CD4-positive, alpha-beta T cell treated with Interleukin-15 for 1 hour (primary cell): ENCODE measurements at regions not wholly inside any gene's neighbourhood (a gene's known extent, or its start where the extent isn't known, plus 50 kb on each side); places are given as distances from the start of the nearest gene placed in this dataset.

Source experiments
- DNase-seq: peaks from one replicate; pipeline ENCODE4 v3.0.0-alpha.2; 2020

DNA sequence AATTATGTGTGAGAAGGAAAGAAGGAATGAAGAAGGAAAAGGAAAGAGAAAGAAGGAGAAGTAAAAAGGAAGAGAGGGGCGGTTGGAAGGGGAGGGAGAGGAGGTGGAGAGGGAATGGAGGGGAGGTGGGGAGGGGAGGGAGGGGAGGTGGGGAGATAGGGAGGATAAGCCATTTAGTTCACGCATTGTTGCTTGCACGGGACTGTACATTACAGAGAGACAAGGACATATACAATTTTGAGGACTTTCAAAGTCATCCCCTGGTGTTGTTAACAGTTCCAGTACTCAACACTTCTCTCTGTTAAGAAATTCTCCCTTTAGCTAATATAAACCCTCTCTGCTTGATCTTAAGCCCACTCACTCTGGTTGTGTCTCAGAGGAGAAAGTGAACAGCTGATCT is 312.5 kb downstream of the GRIN2B start:
- DNase-seq, result no peak

GRCh38 chr12:13666806-13667205 is 314.6 kb downstream of the GRIN2B start:
- no peak for DNase-seq

- DNase-seq, result no peak
These were observed 320.2 kb downstream of the GRIN2B start for GRCh38 chr12:13661005-13661887.

DNA sequence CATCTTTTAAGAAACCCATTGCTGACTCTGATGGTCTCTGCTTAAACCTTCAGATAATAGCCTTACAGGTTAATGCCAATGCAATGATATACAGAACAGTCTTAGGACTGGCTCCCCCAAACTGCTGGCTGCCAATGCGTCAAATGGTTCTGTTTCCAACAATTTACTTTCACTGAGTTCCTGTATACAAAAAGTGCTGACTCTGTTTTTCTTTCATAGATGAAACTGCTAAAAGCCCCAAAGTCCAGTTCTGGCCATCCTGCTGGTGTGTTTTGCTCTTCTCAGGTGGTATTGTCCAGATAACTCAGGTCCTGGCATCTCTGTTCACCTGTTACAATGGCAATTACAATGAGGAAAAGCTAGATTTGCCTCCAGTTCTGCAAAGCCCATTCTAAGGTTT is 326.9 kb downstream of the GRIN2B start:
- no peak for DNase-seq

- DNase-seq, result no peak
These were observed 329.3 kb downstream of the GRIN2B start for GRCh38 chr12:13652105-13652504.

DNA sequence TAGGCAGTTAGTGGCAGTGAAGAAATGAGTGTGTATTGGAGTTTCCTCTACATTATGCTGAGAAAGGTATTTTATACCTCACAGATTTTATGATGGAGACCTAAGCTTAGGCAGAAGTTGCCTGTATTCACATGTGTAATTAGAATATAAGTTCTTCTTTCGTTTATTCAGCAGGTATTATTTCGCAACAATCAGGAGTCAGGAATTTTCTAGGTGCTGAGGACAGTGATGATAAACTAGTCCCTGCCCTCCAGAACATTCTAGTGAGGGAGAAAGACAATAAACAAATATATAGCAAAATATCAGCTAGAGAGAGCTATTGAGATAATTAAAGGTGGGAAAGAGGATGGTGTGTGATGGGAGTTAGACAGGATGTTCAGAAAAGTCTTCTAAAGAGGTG is 345.7 kb downstream of the GRIN2B start:
- DNase-seq, result no peak

DNA sequence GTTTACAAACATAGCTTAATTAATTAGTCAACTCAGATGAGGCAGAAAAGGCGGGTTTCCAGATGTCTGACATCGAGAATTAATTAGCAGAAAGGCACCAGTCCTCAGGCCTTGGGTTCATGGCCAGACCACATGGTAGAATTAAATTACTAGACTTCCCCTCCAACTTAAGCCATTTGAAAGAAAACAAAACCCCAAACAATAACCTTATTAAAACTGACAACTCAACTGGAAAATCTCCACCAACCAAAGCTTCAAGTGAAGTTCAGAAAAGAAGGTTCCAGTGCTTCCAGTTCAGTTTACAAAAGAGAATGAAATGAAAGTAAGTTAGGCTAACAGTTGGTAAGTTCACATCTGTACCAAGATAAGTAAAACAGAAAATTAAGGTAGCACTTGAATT is 349.5 kb downstream of the GRIN2B start:
- DNase-seq, result no peak

- no peak for DNase-seq
These were observed 351.0 kb downstream of the GRIN2B start for GRCh38 chr12:13630354-13630753.

GRCh38 chr12:13628067-13628466 is 353.3 kb downstream of the GRIN2B start:
- no peak for DNase-seq

GRCh38 chr12:13627536-13627935 is 353.9 kb downstream of the GRIN2B start:
- no peak for DNase-seq

GRCh38 chr12:13613297-13613696 is 368.1 kb downstream of the GRIN2B start:
- DNase-seq, result no peak

DNA sequence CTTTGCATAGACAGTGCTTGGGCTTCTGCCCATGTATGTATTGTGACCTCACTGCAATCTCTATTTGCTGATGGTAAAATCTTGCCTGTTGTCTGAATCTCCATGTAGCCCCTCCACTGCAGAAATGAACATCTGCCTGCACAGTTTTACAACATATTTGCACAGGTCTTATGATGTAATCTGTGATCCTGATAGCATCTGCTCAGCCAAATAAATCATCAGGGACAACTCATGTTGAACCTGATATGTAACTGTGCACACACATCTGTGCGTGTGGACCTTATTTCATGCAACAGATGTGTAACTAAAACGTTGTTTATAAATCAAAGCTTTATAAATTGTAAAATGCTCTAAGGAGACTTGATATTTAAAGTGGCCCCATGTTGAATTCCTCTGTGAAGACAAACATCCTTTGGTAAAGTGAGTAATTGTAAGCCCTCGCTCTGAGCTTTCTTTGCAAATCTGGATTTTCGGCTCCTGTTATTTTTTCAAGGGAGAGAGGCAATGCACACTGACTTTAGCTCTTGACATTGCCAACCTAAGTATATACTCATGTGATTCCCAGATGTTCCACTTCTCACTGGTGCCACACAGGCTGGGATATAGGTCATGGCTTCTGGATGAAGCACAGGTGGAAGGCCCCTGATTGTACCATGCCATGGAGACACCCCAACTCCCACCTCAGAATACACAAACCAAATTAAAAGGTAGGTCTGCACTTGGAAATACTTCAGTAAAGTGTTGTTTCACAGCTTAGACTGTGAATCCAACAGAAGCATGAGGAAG is 371.3 kb downstream of the GRIN2B start:
- no peak for DNase-seq

DNA sequence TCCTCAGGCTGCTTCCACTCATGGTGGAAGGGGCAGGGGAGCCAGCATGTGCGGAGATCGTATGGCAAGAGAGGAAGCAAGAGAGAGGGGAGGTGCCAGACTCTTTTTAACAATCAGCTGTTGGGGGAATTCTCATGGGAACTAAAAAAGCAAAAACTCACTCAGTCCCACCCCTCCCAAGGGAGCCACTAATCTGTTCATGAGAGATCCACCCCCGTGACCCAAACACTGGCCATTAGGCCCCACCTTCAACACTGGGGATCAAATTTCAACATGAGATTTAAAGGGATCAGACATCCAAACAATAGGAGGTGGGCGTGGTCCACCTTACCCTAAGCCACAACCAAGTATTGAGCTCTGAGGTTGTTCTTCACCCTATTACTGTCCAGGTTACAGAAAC is 375.1 kb downstream of the GRIN2B start:
- DNase-seq, result no peak

- no peak for DNase-seq
These were observed 377.4 kb downstream of the GRIN2B start for GRCh38 chr12:13603953-13604352.

DNA sequence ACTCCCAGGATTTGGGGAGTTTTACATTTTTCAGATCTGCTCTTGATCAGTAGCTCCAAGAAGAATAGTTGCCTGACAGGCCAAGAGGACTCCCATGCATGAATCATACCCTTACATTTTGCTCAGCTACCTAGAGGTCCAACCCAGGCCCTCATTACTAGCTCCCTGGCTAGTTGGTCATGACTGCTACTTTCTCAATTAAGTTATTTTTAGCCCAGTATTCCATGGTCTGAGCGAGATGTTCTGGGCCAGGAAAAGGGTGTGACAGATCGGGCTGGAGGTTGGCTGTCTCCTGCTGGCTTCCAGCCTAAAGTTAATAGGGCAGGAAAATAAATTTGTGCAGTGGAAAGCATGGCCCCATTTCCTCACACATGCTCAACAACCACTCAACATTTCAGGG is 379.2 kb downstream of the GRIN2B start:
- DNase-seq, result no peak

- DNase-seq, result no peak
These were observed 382.2 kb downstream of the GRIN2B start for GRCh38 chr12:13599176-13599575.

DNA sequence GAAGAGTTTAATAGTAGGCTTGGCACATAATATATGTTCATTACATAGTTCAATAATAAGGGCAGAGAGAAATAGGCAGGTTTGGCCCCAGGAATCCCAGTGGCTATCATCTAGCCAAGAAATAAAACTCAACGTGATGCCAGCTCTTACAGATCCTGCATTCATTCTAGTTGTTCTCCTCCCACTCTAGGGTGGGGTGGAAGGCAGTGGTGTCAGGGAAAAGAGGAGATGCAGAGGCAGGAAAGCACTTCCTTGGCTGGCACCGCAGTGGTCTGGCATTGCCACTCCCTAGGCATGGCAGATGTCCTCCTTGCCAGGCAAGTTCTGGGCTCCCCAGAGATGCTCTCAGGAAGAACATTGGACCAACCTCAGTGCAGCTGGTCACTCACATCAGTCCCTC is 383.6 kb downstream of the GRIN2B start:
- no peak for DNase-seq

DNA sequence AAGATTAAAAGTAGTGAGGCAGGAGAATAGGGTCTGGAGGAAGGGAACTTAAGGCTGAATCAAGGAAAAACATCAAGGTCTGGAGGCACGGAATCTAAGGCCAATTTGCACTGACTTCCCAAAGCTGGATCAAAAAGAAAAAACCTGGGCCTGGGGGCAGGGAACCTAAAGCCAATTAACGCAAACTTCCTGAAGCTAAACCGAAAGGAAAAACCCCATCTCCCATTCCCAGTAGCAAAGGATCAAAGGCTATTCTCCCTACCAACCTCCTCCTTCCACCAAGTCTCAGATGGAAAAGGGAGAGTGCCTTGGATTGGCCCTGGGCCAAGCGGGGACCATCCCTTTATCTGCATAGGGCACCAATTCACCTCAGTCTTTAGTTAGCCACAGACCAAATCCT is 384.2 kb downstream of the GRIN2B start:
- no peak for DNase-seq

DNA sequence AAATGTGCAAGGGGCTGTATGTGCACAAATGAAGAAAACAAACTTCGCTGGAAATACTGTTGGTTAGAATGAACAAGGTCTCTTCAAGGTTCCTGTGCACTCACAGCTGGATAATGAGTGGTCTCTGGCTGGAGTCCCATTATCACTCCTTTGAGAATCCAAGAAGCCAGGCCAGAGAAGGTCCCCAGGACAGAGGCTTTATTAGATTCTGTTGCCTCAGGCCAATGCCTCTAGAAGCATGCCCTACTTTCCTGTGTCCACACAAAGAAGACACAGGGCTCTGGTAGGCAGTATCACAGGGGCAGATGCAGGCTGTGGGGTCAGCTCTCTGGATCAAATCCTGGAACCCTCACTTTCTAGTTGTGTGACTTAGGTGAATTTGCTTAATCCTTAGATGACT is 384.7 kb downstream of the GRIN2B start:
- no peak for DNase-seq

DNA sequence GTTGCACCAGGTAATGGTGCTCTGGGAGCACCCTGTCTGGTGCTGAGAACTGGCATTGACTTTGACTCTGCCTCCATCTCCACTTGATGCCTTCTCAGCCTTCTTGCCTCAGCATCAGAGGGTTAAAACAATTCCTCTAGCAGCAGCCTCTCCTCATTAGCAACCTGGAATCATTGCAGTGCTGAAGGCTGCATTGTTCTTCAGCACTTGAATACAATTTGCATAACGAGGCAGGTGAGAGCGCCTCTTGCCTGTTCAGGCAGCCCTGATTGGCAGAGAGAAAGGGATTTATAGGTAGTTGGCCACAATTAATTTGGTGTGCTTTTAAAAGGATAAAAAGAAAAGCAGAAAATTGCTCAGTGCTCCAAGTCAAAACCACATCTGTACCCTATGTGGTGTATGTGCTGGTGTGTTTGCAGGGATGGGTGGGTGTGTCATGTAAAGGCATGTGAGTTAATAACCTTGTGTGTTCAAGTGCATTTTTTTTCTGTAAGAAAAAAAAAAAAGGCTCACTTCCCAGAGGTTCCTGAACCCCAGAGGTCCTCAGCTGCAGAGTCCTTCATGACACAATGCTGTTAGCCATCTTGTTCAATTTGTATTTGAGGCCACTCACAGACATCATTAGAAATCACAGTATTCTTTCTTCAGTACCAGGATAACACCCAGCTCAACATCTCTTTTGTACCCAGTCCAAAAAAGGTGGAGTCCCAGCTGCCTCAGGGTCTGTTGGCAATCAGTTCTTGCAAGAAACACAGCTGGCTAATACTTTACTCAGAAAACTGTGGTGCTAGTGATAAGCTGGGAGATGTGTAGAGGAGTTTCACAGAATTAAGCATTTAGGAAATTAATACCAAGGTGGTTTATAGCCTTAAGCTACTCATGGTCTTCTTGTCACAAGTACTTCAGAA is 385.6 kb downstream of the GRIN2B start:
- DNase-seq, result no peak

- DNase-seq, result no peak
These were observed 386.5 kb downstream of the GRIN2B start for GRCh38 chr12:13594731-13595514.
